ENCODE measurements at regions not wholly inside any gene's neighbourhood (a gene's known extent, or its start where the extent isn't known, plus 50 kb on each side); places are given as distances from the start of the nearest gene placed in this dataset.
A peak's percentile ranks its signal among the peaks of the same experiment; 100 is the strongest.
"Not testable (repeated sequence)": the region's sequence is repeated elsewhere in the genome, so short reads cannot be mapped to it uniquely, and the experiment has no call there.

DNA sequence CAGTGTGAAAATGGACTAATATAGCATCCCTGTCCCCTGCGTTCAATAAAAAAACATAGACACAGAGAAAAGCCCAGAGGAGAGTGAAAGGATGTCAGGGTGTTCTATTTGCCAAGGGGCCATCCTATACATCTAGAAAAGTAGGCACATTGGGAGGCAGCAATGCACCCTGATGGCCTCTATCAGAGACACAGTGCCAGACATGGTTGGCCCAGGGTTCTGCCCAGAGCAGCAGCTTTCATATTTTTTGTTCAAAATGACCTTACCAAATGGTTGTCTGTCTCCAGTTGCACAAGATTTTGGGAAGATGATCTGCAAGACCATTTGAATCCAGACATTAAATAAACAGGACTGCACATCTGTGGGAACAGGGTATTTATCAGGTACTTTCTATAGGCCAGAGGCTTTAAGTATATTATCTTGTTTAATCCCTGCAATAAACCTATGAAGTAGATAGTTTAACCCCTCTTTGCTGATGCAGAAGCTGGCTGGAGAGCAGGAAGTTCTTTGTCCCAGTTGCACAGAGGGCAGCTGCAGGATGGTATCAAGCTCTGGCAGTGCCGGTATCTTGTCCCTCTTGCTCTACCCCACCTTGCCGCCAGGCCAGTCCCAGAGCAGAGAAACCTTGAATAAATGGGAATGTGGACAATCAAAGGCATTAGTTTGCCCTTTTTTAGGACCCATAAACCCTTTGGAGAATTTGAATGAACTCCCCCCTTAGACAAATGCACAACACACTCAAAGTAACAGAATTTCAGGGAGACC is 171.8 kb upstream of the PWP1 start:
- DNase-seq (ENCODE audit: insufficient read length, low spot score), result no peak
- no peak for FAIRE-seq

DNA sequence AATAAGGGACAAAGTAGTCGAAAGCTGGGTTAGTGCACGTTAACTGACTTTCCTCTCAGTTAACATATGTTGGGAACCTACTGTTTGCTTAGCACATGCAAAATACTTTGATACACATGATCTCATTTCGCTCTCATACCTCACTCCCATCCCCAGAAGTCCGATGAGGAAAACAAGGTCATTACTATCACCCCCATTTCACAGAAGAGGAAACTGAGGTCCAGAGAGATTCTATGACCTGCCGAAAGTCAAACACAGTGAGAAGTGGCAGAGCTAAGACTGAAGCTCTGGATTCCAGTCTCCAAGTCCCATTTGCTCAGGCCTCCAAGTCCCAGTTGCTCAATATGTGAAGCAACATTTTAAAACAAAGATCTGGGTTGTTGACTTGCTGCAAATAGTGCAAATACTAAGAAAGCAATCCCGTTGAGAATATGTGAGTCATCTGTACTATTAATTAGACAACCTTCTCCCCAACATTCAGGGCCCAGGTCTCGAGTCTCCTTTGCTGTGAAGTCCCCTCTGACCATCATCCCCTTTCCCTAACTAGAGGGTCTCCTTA is 170.6 kb upstream of the PWP1 start:
- DNase-seq (ENCODE audit: insufficient read length, low spot score) (no peak), FAIRE-seq (no peak)

DNA sequence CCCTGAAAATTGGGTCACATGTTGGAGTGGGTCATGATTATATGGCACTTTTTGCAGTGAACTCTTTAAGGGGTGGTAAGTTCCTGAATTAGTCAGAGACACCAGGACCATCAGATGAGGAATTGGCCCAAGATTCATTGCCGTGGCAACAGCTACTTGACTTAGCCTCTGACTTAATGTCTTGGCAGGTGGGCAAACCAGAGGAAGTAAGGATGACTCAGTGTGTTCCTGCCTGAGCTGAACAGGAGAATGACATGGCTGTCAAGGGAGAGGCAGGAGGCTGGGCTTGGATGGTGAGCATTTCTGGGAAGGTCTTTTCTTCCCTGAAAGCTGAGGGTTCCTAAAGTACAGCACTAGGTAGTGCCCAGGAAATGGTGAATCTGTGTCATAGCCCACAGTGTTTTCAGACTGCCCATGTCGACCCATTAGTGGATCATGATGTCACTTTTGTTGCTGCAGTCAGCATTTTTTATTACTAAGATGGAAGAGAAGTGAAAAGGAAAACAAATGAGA is 170.1 kb upstream of the PWP1 start:
- FAIRE-seq, result no peak

DNA sequence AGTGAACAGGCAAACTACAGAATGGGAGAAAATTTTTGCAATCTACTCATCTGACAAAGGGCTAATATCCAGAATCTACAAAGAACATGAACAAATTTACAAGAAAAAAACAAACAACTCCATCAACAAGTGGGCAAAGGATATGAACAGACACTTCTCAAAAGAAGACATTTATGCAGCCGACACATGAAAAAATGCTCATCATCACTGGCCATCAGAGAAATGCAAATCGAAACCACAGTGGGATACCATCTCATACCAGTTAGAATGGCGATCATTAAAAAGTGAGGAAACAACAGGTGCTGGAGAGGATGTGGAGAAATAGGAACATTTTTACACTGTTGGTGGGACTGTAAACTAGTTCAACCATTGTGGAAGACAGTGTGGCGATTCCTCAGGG is 167.8 kb upstream of the PWP1 start:
- not testable (repeated sequence) for FAIRE-seq; DNase-seq (ENCODE audit: insufficient read length, low spot score)

More for the DNA sequence above, 170.1 kb upstream of the PWP1 start:
- DNase-seq (ENCODE audit: insufficient read length, low spot score), result no peak

DNA sequence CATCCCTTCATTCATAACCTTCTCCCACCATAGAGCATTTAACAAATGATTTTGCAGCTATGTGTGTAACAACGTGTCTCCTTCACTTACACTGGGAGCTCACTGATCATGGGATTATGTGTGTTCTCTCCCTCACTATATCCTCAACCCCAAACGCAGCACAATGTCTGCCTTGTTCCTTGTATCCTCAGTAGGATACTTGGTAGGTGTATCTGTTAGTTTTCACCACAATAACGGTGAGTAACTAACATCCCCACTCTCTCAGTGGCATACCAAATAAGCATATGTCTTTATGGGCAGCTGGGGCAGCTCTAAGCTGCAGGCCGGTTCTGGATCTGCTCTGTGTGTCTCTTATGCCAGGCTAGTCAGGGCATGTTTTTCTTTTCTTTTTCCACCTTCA is 166.7 kb upstream of the PWP1 start:
- DNase-seq (ENCODE audit: insufficient read length, low spot score), result no peak
- no peak for FAIRE-seq

DNA sequence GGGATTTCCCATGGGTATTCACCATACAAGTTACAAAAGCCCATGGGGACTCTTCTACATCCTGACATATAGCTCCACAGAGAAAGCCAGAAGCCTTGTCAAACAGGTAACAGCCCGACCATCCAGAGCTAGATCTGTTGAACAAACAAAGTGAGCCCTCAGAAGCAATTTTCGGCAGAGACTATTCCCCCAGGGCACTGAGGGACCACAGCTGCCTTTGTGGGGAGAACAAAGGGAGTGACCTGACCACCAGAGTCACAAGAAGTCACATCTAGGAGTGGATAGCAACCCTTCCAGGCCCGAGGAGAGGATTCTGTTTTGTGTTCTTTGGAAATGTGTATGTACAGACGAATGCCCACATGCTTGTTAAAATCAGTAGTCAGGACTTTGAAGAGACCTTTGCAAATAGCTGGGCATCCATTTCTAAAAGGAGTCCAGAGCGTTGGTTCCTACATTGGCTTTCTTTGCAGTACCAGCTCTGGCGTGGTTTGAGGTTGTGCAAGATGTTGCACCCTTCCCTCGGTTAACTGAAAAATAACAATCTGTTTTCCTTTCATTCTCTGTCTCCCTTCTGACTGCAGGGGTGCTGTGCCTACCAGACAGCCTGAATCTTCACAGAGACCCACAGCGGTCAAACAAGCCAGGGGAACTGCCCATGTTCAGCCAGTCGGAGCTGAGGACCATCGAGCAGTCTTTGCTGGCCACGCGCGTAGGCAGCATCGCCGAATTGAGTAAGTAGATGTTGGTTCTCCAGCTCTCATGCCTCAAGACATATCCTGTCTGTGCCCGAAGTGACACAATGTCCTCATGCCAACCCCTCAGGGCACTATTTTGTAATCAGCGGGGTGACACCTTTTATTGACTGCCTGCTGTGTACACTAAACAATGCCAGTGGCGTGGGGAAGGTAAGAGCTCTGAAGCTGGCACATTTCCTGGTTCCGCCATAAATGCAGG is 165.4 kb upstream of the PWP1 start:
- no peak for FAIRE-seq
- DNase-seq (ENCODE audit: insufficient read length, low spot score), result no peak

DNA sequence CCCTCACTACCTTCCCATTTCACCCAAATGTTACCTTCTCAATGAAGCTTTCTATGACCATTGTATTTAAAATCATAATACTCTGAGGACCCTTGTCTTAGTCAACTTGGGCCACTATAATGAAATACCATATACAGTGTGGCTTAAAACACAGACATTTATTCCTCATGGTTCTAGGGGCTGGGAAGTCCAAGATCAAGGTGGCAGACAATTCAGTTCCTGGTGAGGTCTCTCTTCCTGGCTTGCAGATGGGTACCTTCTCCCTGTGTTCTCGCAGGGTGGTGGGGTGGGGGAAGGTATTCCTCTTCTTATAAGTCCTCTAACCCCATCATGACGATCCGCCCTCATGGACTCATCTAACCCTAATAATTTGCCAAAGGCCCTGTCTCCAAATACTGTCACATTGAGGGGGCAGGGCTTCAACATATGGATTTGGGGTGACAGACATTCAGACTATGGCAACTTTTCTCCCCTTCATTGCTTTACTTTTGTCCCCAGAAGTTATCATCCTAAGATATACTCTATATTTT is 163.7 kb upstream of the PWP1 start:
- no peak for FAIRE-seq
- no peak for DNase-seq (ENCODE audit: insufficient read length, low spot score)

DNA sequence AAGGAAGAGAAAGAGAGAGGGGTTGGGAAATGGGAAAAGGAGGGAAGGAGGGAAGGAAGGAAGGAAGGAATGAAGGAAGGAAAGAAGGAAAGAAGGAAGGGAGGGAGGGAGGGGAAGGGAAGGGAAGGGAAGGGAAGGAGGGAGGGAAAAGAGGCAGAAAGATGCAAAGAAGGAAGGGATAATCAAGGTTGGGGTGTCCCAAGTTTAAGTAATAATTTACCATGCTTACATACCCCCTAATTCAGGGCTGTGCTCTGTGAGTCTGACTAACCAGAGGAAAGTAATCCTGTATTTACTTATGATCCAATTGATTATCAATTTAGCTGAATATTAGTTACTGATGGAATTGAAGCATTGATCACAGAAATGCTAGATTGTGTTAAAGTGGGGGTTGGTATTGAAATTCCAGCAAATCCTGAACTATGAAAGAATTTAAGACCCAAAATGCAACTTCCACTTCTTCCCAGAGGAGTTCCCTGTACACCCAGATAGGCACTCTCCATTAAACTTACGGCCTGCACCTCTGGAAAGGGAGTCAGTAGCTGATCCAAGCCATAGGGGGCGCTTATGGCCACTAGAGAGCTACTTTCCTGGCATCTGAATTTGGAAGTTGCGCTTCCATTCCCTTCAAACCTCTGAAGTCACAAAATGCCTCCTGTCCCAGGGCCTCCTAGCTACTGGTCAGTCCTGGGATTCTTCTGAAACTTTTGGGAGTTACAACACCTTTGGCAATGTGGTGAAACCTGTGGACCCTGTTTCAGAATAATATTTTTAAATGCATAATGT is 162.7 kb upstream of the PWP1 start:
- FAIRE-seq (no peak), DNase-seq (ENCODE audit: insufficient read length, low spot score) (no peak)

DNA sequence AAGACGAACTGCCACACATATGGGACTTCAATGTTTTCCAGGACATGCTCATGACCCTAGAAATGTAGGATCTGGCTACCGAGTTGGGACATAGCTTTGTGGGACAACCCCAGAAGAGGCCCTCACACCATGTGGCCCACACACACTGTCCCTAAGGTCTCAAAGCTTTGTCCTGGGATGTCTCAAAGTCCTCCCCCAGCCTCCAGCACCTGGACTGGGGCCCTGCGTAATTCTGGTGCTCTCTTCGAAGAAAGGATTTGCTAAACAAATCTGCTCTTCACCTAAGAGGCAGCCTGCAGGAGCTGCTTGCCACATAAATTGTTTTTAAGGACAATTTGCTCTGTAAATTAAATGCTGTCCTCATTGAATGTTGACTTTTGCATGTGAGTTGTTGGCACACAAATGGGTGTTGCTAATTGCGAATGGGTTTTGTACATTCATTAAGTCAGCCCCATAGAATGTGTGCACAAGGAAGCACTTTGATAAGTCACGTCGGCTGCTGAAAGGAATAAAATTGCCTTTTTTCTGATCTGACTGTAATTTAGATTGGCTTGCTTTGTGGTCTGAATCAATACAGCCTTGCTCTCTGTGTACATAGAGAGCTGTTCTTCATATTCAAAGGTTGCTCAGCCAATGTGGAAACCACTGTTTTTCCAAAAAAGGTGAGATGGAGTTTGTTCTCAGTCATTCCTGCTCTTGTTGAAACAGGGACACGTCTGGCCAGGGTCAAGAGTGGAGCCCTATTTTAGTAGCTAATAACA is 161.6 kb upstream of the PWP1 start:
- no peak for FAIRE-seq

DNA sequence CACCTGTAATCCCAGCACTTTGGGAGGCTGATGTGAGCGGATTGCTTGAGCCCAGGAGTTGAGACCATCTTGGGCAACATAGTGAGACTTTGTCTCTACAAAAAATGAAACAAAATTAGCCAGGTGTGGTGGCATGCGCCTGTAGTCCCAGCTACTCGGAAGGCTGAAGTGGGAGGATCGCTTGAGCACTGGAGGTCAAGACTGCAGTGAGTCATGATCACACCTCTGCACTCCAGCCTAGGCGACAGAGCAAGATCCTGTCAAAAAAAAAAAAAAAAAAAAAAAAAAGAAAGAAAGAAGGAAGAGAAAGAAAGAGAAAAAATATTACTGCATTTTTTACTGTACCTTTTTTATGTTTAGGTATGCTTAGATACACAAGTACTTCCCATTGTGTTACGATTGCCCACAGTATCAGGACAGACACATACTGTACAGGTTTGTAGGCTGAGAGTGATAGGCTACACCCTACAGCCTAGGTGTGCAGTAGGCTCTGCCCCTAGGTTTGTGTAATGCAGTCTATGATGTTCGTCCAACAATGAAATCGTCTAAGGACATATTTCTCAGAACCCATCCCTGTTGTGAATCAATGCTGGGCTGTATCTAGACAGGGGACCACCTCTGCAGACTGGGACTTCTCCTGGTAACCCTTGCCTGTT is 160.4 kb upstream of the PWP1 start:
- no peak for DNase-seq (ENCODE audit: insufficient read length, low spot score)
- no peak for FAIRE-seq

More for the DNA sequence above, 161.6 kb upstream of the PWP1 start:
- no peak for DNase-seq (ENCODE audit: insufficient read length, low spot score)

DNA sequence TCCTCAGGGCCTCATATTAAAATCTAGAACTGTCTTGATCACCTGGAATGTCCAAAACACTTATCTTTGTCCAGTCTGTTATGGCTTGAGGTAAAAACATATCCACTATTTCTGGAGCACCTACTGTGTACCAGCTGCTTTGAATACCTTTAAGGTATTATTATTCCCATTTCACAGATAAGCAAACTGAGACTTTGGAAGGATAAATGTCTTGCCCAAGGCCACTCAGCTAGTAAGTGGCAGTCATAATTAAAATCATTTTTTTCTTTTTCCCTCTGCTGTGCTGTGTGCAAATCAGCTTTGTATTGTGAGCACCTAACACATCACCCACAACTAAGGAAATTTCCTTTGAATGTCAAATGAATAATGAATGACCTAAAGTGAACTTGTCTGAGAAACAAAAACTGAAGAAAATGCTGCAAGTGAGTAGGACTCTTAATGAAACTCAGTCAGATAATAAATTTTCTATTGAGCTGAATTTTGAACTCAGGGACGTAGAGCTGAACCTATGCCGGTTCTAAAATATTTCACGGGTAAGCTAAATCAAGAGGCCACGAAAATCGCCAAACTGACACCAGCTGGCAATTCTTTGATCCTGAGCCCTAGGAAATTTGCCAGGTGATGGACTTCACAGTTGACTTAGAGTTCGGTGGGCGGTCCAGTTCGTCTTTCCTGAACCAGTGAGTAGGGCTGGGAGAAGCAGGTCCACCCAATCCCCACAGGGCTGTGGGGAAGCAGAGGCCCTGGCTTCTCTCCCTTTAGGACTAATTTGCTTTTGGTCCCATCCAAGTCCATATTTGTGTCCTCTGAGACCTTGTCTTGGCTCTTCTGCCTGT is 159.7 kb upstream of the PWP1 start:
- DNase-seq (ENCODE audit: insufficient read length, low spot score) (no peak), FAIRE-seq (no peak)

DNA sequence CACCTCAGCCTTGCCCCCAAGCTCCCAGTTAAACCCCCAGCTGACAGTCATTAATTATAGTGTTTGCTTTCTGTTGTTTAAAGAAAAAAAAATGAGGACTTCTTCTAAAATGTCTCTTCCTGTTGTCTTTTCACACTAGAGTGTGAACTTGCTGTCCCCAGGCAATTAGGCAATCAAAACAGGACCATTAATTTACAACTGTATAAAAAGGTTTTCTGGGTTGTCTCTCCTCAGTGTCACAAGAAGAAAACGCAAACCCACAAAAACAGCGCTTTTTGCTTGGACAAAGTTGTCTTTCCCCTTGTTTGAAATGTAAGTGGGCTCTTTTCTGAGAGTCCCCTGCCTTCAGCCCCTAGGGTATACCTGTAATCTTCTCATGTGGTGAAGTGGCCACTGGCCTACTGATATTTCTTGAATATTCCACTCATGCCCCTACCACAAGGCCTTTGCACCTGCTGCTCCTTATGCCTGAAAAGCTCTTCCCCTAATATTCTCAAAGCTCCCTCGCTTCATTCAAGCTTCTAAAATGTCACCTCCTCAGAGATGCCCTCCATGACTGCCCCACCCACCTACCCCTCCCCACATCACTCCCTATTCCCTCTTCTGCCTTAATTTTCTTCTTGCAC is 158.9 kb upstream of the PWP1 start:
- DNase-seq (ENCODE audit: insufficient read length, low spot score) (no peak), FAIRE-seq (no peak)

DNA sequence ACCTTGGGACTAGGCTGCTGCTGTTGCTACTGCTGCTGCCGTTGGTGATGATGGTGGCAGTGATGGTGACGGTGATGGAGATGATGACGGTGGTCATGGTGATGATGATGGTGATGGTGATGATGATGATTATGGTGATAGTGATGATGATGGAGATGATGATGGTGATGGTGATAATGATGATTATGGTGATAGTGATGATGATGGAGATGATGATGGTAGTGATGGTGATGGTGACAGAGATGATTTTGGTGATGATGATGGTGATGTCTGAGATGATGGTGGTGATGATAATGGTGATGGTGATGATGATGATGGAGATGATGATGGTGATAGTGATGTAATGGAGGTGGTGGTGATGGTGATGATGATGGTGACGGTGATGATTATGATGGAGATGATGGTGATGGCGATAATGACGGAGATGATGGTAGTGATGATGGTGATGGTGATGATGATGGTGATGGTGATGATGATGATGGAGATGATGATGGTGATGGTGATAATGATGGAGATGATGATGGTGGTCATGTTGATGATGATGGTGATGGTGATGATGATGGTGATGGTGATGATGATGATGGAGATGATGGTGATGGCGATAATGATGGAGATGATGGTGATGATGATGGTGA is 156.8 kb upstream of the PWP1 start:
- FAIRE-seq (no peak), DNase-seq (ENCODE audit: insufficient read length, low spot score) (no peak)

DNA sequence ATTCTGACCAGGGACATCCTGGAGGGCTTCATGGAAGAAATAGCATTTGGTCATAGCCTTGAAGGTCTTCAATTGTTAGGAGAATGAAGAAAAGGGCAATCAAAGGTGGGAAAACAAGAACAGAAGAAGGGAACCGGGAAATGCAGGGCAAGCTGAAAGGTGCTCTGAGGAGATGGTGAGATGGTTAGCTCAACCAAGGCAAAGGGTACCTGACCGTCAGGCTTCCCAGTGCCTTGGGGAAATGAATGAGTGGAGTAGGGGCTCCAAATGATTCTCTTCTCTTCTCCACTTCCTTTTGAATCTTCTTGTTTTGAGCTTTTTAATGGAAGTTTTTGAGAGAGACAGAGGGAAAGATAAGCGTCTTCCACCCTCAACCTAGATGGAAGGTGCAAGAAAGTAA is 155.6 kb upstream of the PWP1 start:
- DNase-seq (ENCODE audit: insufficient read length, low spot score) (no peak), FAIRE-seq (no peak)

DNA sequence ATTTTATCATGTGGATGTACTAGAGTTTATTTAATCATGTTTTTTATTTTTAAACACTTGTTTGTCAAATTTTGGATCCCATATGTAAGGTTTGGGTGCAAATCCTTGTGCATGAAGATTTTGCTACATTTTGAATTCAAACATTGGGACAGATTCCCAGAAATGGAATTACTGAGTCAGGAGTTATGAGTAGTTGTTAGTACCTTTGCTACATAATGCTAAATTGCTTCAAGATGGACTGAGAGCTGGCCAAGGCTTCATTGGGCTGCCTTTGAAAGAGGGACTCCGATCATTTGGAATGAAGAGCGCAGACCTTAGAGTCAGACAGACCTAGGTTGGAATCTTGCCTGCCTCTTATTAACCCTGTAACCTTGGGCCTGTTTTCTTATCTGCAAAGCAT is 154.9 kb upstream of the PWP1 start:
- DNase-seq (ENCODE audit: insufficient read length, low spot score) (no peak), FAIRE-seq (no peak)

DNA sequence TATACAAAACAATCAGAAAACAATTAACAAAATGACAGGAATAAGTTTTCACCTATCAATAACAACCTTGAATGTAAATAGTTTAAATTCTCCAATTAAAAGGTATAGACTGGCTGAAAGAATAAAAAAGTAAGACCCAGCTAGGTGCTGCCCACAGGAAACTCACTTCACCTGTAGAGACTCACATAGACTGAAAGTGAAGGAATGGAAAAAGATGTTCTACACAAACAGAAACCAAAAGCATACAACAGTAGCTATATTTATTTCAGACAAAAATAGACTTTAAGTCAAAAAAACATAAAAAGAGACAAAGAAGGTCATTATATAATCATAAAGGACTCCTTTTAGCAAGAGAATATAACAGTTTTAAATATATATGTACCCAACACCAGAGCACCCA is 152.4 kb upstream of the PWP1 start:
- FAIRE-seq (peak; percentile 74), DNase-seq (ENCODE audit: insufficient read length, low spot score) (no peak)

DNA sequence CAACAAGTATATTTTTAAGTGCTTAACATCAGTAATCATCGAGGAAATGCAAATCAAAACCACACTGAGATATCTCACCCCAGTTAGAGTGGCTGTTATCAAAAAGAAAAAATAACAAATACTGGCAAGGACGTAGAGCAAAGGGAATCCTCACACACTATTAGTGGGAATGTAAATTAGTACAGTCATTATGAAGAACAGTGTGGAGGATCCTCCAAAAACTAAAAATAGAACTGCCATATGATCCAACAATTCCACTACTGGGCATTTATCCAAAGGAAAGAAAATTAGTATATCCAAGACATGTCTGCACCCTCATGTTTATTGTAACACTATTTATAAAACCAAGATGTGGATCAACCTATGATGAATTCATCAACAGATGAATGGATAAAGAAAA is 149.0 kb upstream of the PWP1 start:
- DNase-seq (ENCODE audit: insufficient read length, low spot score) (no peak), FAIRE-seq (no peak)

Data from GM19239 (cell line).